Endothelial cell of umbilical vein (primary cell): ENCODE measurements at regions not wholly inside any gene's neighbourhood (a gene's known extent, or its start where the extent isn't known, plus 50 kb on each side); places are given as distances from the start of the nearest gene placed in this dataset.

Source experiments
- EZH2 ChIP-seq: IDR thresholded peaks from 2 replicates; pipeline ENCODE4 v1.6.1; 2012; ENCODE audit warnings: borderline replicate concordance, low read depth, mild to moderate bottlenecking, moderate library complexity, low read length, inconsistent platforms; ENCODE audit not compliant: severe bottlenecking
- FOS ChIP-seq: IDR thresholded peaks from 2 replicates; pipeline ENCODE4 v1.6.1; 2011; ENCODE audit warnings: mild to moderate bottlenecking, low read length, moderate library complexity, borderline replicate concordance; ENCODE audit not compliant: insufficient read depth
- JUN ChIP-seq: IDR thresholded peaks from 2 replicates; pipeline ENCODE4 v1.6.1; 2011; ENCODE audit warnings: borderline replicate concordance, low read depth; ENCODE audit not compliant: insufficient read length, insufficient read depth
- MYC ChIP-seq: IDR thresholded peaks from one replicate; pipeline ENCODE4 v1.6.1; 2011; ENCODE audit warnings: mild to moderate bottlenecking, low read depth, low read length
- POLR2A ChIP-seq: IDR thresholded peaks from 2 replicates; pipeline ENCODE4 v1.6.1; 2012; ENCODE audit warnings: low read depth, mild to moderate bottlenecking, control low read depth, low read length
- POLR2AphosphoS5 ChIP-seq: IDR thresholded peaks from 2 replicates; pipeline ENCODE4 v1.6.1; 2012; ENCODE audit warnings: low read depth, mild to moderate bottlenecking, control low read depth, low read length, moderate library complexity; ENCODE audit not compliant: insufficient read depth
- TF ChIP-seq, protein P1 (sequence below), 2 donors: IDR thresholded peaks; 1 replicate in 1 of 2; 2 replicates in 1 of 2; pipeline ENCODE4 v1.5.1; 2011; ENCODE audit warnings: low read length in 2 of 2, mild to moderate bottlenecking in 2 of 2, moderate library complexity in 2 of 2, control low read depth in 1 of 2, inconsistent platforms in 1 of 2, low read depth in 1 of 2; ENCODE audit not compliant: insufficient read depth in 1 of 2; ENCODE audit errors: extremely low read depth in 1 of 2
- TF ChIP-seq, protein P2 (sequence below): IDR thresholded peaks from 2 replicates; pipeline ENCODE4 v1.6.1; 2011; ENCODE audit not compliant: insufficient read depth, insufficient read length

DNA sequence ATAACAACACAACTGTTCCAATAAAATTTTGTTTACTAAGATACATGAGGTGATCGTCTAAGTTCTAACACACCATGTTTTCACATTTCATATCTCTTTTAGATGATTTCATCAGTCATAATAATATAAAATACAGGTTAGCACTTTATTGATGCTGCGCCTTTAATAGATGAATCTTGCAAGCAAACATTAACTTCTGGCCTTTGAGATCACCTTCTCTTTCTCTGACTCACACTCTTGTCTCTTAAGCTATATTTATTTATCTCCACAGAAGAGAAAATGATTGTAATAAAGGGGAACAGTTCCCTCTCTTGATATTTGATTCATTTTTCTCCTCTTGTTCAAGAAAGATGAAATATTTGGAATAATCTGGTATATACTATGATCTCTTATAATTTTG, 603.3 kb upstream of the POU3F3 start:
- TF ChIP-seq, protein P1, sequence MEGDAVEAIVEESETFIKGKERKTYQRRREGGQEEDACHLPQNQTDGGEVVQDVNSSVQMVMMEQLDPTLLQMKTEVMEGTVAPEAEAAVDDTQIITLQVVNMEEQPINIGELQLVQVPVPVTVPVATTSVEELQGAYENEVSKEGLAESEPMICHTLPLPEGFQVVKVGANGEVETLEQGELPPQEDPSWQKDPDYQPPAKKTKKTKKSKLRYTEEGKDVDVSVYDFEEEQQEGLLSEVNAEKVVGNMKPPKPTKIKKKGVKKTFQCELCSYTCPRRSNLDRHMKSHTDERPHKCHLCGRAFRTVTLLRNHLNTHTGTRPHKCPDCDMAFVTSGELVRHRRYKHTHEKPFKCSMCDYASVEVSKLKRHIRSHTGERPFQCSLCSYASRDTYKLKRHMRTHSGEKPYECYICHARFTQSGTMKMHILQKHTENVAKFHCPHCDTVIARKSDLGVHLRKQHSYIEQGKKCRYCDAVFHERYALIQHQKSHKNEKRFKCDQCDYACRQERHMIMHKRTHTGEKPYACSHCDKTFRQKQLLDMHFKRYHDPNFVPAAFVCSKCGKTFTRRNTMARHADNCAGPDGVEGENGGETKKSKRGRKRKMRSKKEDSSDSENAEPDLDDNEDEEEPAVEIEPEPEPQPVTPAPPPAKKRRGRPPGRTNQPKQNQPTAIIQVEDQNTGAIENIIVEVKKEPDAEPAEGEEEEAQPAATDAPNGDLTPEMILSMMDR (IDR thresholded peaks at IDR 0.05; ENCODE audit: extremely low read depth in 1 of 2, insufficient read depth in 1 of 2, low read depth in 1 of 2, low read length in 2 of 2): no peak
- TF ChIP-seq FOS (no peak), POLR2A (no peak), POLR2AphosphoS5 (no peak), JUN (no peak), EZH2 (no peak), MYC (no peak)
- TF ChIP-seq, protein P2, sequence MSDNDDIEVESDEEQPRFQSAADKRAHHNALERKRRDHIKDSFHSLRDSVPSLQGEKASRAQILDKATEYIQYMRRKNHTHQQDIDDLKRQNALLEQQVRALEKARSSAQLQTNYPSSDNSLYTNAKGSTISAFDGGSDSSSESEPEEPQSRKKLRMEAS: no peak
